H1 (cell line): ENCODE measurements at regions not wholly inside any gene's neighbourhood (a gene's known extent, or its start where the extent isn't known, plus 50 kb on each side); places are given as distances from the start of the nearest gene placed in this dataset.

Source experiments
- CTCF ChIA-PET: fragments of 300-600 bp; sonication (Branson Sonifier 250); formaldehyde crosslinking; loops from one replicate; lab custom pipeline; 2021; ENCODE audit not compliant: partially characterized antibody; lab: Charles Lee
- POLR2A ChIA-PET: fragments of 300-600 bp; sonication (Branson Sonifier 250); formaldehyde crosslinking; loops from one replicate; lab custom pipeline; 2021; ENCODE audit warnings: inconsistent platforms; ENCODE audit not compliant: partially characterized antibody; lab: Charles Lee
- DNase-seq, 2 experiments: peaks; one replicate each; pipeline versions ENCODE4 v3.0.0 to v3.0.0-alpha.2; 2010 to 2022; ENCODE audit warnings: low spot score in 2 of 2, low read depth in 1 of 2, mixed read lengths in 1 of 2
- FAIRE-seq: peaks from 2 replicates; lab custom pipeline; 2011; peaks lifted over from hg19 to GRCh38; lab: Jason Lieb, UNC
- H2AFZ ChIP-seq: 2 replicates; pipeline ENCODE4 v1.8.1; 2012; ENCODE audit warnings: low read length, inconsistent platforms
- H2AK5ac ChIP-seq: 2 replicates; pipeline ENCODE4 v1.6.1; 2013; ENCODE audit warnings: low read depth, low read length
- H2BK120ac ChIP-seq: replicated peaks from 2 replicates; pipeline ENCODE3; 2013; ENCODE audit warnings: low read depth, low read length, inconsistent platforms
- H2BK12ac ChIP-seq: 2 replicates; pipeline ENCODE4 v1.6.1; 2013; ENCODE audit warnings: low read depth, low read length
- H2BK15ac ChIP-seq: 2 replicates; pipeline ENCODE4 v1.6.1; 2013; ENCODE audit warnings: low read length
- H2BK20ac ChIP-seq: 2 replicates; pipeline ENCODE4 v1.6.1; 2013; ENCODE audit warnings: low read length
- H2BK5ac ChIP-seq: 2 replicates; pipeline ENCODE4 v1.6.1; 2013; ENCODE audit warnings: low read depth, low read length
- H3K14ac ChIP-seq: 2 replicates; pipeline ENCODE4 v1.6.1; 2013; ENCODE audit warnings: inconsistent platforms; ENCODE audit not compliant: insufficient read length
- H3K18ac ChIP-seq: 2 replicates; pipeline ENCODE4 v1.6.1; 2013; ENCODE audit warnings: low read length; ENCODE audit errors: extremely low read depth
- H3K23ac ChIP-seq: 2 replicates; pipeline ENCODE4 v1.6.1; 2013; ENCODE audit warnings: inconsistent platforms; ENCODE audit not compliant: insufficient read length
- H3K23me2 ChIP-seq: 2 replicates; pipeline ENCODE4 v1.6.1; 2013; ENCODE audit warnings: low read depth, low read length
- H3K27ac ChIP-seq: 2 replicates; pipeline ENCODE4 v1.6.1; 2011; ENCODE audit warnings: low read depth, low read length, inconsistent platforms
- H3K27me3 ChIP-seq, 4 experiments: replicated peaks in 1 of 4; 1 replicate in 1 of 4; 2 replicates in 3 of 4; pipeline versions ENCODE4 v1.6.1 to v1.8.1; 2011 to 2013; ENCODE audit warnings: low read length in 3 of 4, mild to moderate bottlenecking in 3 of 4, inconsistent platforms in 2 of 4, mixed read lengths in 2 of 4, moderate library complexity in 1 of 4; ENCODE audit not compliant: control insufficient read depth in 3 of 4, insufficient read depth in 3 of 4; ENCODE audit errors: extremely low read depth in 1 of 4
- H3K36me3 ChIP-seq, 4 experiments: 2 replicates each; pipeline versions ENCODE4 v1.6.1 to v1.8.1; 2011 to 2013; ENCODE audit warnings: mild to moderate bottlenecking in 4 of 4, low read length in 3 of 4, moderate library complexity in 2 of 4, control low read depth in 1 of 4, inconsistent platforms in 1 of 4; ENCODE audit not compliant: insufficient read depth in 4 of 4, control insufficient read depth in 2 of 4
- H3K4ac ChIP-seq: replicated peaks from 2 replicates; pipeline ENCODE3; 2013; ENCODE audit warnings: low read length, low read depth, mixed read lengths, inconsistent platforms; ENCODE audit not compliant: insufficient read length
- H3K4me1 ChIP-seq, 4 experiments: replicated peaks in 1 of 4; 1 replicate in 1 of 4; 2 replicates in 3 of 4; pipeline versions ENCODE4 v1.6.1 to v1.8.1; 2011 to 2013; ENCODE audit warnings: low read length in 3 of 4, inconsistent platforms in 2 of 4, mixed read lengths in 1 of 4; ENCODE audit not compliant: insufficient read depth in 4 of 4, control insufficient read depth in 3 of 4
- H3K4me2 ChIP-seq, 2 experiments: 2 replicates each; pipeline versions ENCODE4 v1.6.1 to v1.8.1; 2011 to 2013; ENCODE audit warnings: low read depth in 2 of 2, low read length in 2 of 2, control low read depth in 1 of 2, inconsistent platforms in 1 of 2, mild to moderate bottlenecking in 1 of 2; ENCODE audit not compliant: insufficient read depth in 1 of 2
- H3K4me3 ChIP-seq, 4 experiments: fragments of 200-600, 300-600 bp in 1 of 4; sonication (generic), shearing (Covaris generic), sonication (Bioruptor Twin) in 1 of 4; 2 replicates each; pipeline versions ENCODE4 v1.5.1 to v1.8.1; 2011 to 2016; ENCODE audit warnings: low read length in 4 of 4, low read depth in 3 of 4, control low read depth in 2 of 4, inconsistent platforms in 2 of 4, mild to moderate bottlenecking in 2 of 4, mixed read lengths in 1 of 4, moderate library complexity in 1 of 4; ENCODE audit not compliant: insufficient read depth in 2 of 4; ENCODE audit errors: extremely low read depth in 1 of 4
- H3K56ac ChIP-seq: replicated peaks from 2 replicates; pipeline ENCODE3; 2013; ENCODE audit warnings: low read depth, mild to moderate bottlenecking, mixed read lengths, low read length, inconsistent platforms; ENCODE audit not compliant: insufficient read length
- H3K79me1 ChIP-seq: 2 replicates; pipeline ENCODE4 v1.6.1; 2013; ENCODE audit warnings: low read depth, low read length, control low read depth
- H3K79me2 ChIP-seq, 2 experiments: 2 replicates each; pipeline versions ENCODE4 v1.6.1 to v1.8.1; 2012 to 2013; ENCODE audit warnings: low read length in 2 of 2, mild to moderate bottlenecking in 2 of 2, inconsistent platforms in 1 of 2; ENCODE audit not compliant: insufficient read depth in 2 of 2, control insufficient read depth in 1 of 2
- H3K9ac ChIP-seq, 4 experiments: replicated peaks in 1 of 4; 1 replicate in 1 of 4; 2 replicates in 3 of 4; pipeline versions ENCODE4 v1.6.1 to v1.8.1; 2011 to 2013; ENCODE audit warnings: low read depth in 3 of 4, low read length in 3 of 4, control low read depth in 2 of 4, mild to moderate bottlenecking in 2 of 4, moderate library complexity in 2 of 4, inconsistent platforms in 1 of 4; ENCODE audit errors: extremely low read depth in 1 of 4
- H3K9me3 ChIP-seq, 2 experiments: 2 replicates each; pipeline versions ENCODE4 v1.6.1 to v1.8.1; 2012 to 2013; ENCODE audit warnings: mild to moderate bottlenecking in 2 of 2, moderate library complexity in 2 of 2, control low read depth in 1 of 2, inconsistent platforms in 1 of 2, low read depth in 1 of 2, low read length in 1 of 2, mixed read lengths in 1 of 2; ENCODE audit not compliant: insufficient read depth in 2 of 2
- H4K20me1 ChIP-seq, 2 experiments: replicated peaks in 1 of 2; 2 replicates each; pipeline versions ENCODE3 to v1.8.1; 2011 to 2013; ENCODE audit warnings: inconsistent platforms in 2 of 2, low read length in 2 of 2, mild to moderate bottlenecking in 1 of 2; ENCODE audit not compliant: insufficient read depth in 2 of 2, control insufficient read depth in 1 of 2
- H4K5ac ChIP-seq: 2 replicates; pipeline ENCODE4 v1.6.1; 2013; ENCODE audit warnings: low read length, low read depth, mixed read lengths, inconsistent platforms; ENCODE audit not compliant: insufficient read length
- H4K8ac ChIP-seq: 2 replicates; pipeline ENCODE4 v1.8.0; 2013; ENCODE audit warnings: mild to moderate bottlenecking, moderate library complexity, low read length, inconsistent platforms; ENCODE audit not compliant: insufficient read depth; ENCODE audit errors: extremely low read depth
- H4K91ac ChIP-seq: replicated peaks from 2 replicates; pipeline ENCODE3; 2013; ENCODE audit warnings: low read length, mixed read lengths, inconsistent platforms; ENCODE audit not compliant: insufficient read length
- BCL11A ChIP-seq, 2 experiments: IDR thresholded peaks; one replicate each; pipeline ENCODE4 v1.6.1; 2011; ENCODE audit warnings: low read depth in 2 of 2, low read length in 2 of 2, mild to moderate bottlenecking in 2 of 2
- BRCA1 ChIP-seq: IDR thresholded peaks from 2 replicates; pipeline ENCODE4 v1.6.1; 2012; ENCODE audit warnings: low read depth, low read length, improper control_type of control experiment
- CBX8 ChIP-seq: fragments of 300-800, 300-1000 bp; sonication (generic); IDR thresholded peaks from 2 replicates; pipeline ENCODE4 v1.7.1; 2016; ENCODE audit warnings: low read depth, low read length, borderline replicate concordance
- CHD1 ChIP-seq: IDR thresholded peaks from 2 replicates; pipeline ENCODE4 v1.6.1; 2012; ENCODE audit warnings: low read depth, low read length, improper control_type of control experiment
- JUN ChIP-seq: IDR thresholded peaks from 2 replicates; pipeline ENCODE4 v1.6.1; 2011; ENCODE audit warnings: low read depth, mild to moderate bottlenecking, improper control_type of control experiment, low read length
- KDM4A ChIP-seq: IDR thresholded peaks from one replicate; pipeline ENCODE4 v1.7.1; 2012; ENCODE audit warnings: low read depth, mild to moderate bottlenecking, moderate library complexity, low read length, inconsistent platforms; ENCODE audit not compliant: severe bottlenecking
- KDM5A ChIP-seq: fragments of 200-600 bp; IDR thresholded peaks from 2 replicates; pipeline ENCODE4 v1.7.1; 2012; ENCODE audit warnings: mild to moderate bottlenecking, low read length, inconsistent platforms, mixed read lengths
- RFX5 ChIP-seq: IDR thresholded peaks from 2 replicates; pipeline ENCODE4 v1.6.1; 2011; ENCODE audit warnings: low read depth, low read length, improper control_type of control experiment, borderline replicate concordance
- RXRA ChIP-seq: IDR thresholded peaks from 2 replicates; pipeline ENCODE4 v1.6.1; 2011; ENCODE audit warnings: low read depth, mild to moderate bottlenecking, low read length, moderate library complexity; ENCODE audit not compliant: insufficient read depth
- SP1 ChIP-seq: IDR thresholded peaks from 2 replicates; pipeline ENCODE4 v1.6.1; 2011; ENCODE audit warnings: low read depth, low read length
- SP2 ChIP-seq: IDR thresholded peaks from 2 replicates; pipeline ENCODE4 v1.6.1; 2012; ENCODE audit warnings: mild to moderate bottlenecking, low read length, inconsistent platforms
- SP4 ChIP-seq: IDR thresholded peaks from 2 replicates; pipeline ENCODE4 v1.6.1; 2012; ENCODE audit warnings: low read length, inconsistent platforms
- TAF7 ChIP-seq: optimal IDR thresholded peaks from 2 replicates; pipeline ENCODE3; 2011; ENCODE audit warnings: low read depth, mild to moderate bottlenecking, inconsistent platforms, low read length, moderate library complexity, borderline replicate concordance
- YY1 ChIP-seq: IDR thresholded peaks from 2 replicates; pipeline ENCODE4 v1.6.1; 2011; ENCODE audit warnings: low read depth, mild to moderate bottlenecking, low read length
- TF ChIP-seq, protein P1 (sequence below): IDR thresholded peaks from 2 replicates; pipeline ENCODE4 v1.6.1; 2012; ENCODE audit warnings: low read length, inconsistent platforms

DNA sequence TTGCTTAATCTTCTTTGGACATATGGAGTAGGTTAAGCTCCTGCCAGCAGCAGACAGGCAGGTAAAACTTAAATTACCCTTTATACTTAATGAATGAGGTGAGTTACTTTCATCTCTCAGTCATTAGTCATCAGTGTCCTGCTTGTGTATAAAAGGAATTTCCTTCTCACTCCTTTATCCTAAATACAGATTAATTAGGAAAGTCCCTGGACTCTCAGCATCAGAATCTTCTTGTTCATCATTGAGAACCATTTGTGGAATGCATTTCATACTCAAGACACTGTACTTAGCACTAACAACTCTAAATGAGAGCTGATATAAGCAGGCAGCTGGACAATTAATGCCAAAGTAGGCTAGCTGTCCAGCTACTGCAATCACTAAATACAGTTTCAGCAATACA is 630.4 kb downstream of the METTL15 start:
- ChIA-PET CTCF (interaction anchor here (1.0 kb wide), 1 partner anchor 162 kb away, joined by 3 read pairs; no protein-coding TSS in a partner anchor), POLR2A (no interaction called here)
- Histone ChIP-seq H3K27ac (no peak overlapping the region), H3K56ac (no peak overlapping the region), H3K9ac (no peak overlapping the region), H4K91ac (no peak overlapping the region), H3K14ac (no peak overlapping the region), H3K18ac (no peak overlapping the region), H2BK20ac (no peak overlapping the region), H3K79me2 (no peaks in the 10 kb centered on the region), H3K23me2 (no peaks in the 10 kb centered on the region), H3K27me3 (no peaks in the 10 kb centered on the region), H4K8ac (no peak overlapping the region), H4K5ac (no peak overlapping the region), H3K79me1 (no peaks in the 10 kb centered on the region), H3K4ac (no peak overlapping the region), H2BK120ac (no peak overlapping the region), H2BK5ac (no peak overlapping the region), H3K23ac (no peak overlapping the region), H2BK12ac (no peak overlapping the region), H2AK5ac (no peak overlapping the region), H3K4me3 (no peak overlapping the region), H4K20me1 (no peaks in the 10 kb centered on the region), H3K9me3 (no peaks in the 10 kb centered on the region), H3K4me1 (peaks cover 0 to 3% (median 0%) of the 10 kb centered on the region in 4 experiments; a peak in 1 of 7 replicates), H3K36me3 (no peaks in the 10 kb centered on the region), H2BK15ac (no peak overlapping the region), H2AFZ (no peak overlapping the region), H3K4me2 (no peak overlapping the region)
- no peak for FAIRE-seq
- DNase-seq = no peak
- TF ChIP-seq CHD1 (no peak), SP1 (no peak), KDM4A (no peak), RXRA (no peak), CBX8 (no peak), RFX5 (no peak), SP4 (no peak), BCL11A (IDR thresholded peaks at IDR 0.05; ENCODE audit: low read depth in 2 of 2, low read length in 2 of 2) (no peak), BRCA1 (no peak), KDM5A (no peak), YY1 (no peak), TAF7 (no peak), SP2 (no peak), JUN (no peak)
- TF ChIP-seq, protein P1, sequence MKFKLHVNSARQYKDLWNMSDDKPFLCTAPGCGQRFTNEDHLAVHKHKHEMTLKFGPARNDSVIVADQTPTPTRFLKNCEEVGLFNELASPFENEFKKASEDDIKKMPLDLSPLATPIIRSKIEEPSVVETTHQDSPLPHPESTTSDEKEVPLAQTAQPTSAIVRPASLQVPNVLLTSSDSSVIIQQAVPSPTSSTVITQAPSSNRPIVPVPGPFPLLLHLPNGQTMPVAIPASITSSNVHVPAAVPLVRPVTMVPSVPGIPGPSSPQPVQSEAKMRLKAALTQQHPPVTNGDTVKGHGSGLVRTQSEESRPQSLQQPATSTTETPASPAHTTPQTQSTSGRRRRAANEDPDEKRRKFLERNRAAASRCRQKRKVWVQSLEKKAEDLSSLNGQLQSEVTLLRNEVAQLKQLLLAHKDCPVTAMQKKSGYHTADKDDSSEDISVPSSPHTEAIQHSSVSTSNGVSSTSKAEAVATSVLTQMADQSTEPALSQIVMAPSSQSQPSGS = no peak
